K562 (cell line): ENCODE measurements at regions not wholly inside any gene's neighbourhood (a gene's known extent, or its start where the extent isn't known, plus 50 kb on each side); places are given as distances from the start of the nearest gene placed in this dataset.

Experiments
- CHD7 ChIP-seq: fragments of 200-600 bp; sonication (generic); IDR thresholded peaks from one replicate; pipeline ENCODE4 v1.6.1; 2012; ENCODE audit warnings: mild to moderate bottlenecking, low read depth, low read length, inconsistent platforms
- ETS2 ChIP-seq: IDR thresholded peaks from 2 replicates; pipeline ENCODE4 v1.6.1; 2016; ENCODE audit warnings: borderline replicate concordance, missing genetic modification characterization, mild to moderate bottlenecking, moderate library complexity, missing compliant biosample characterization; ENCODE audit not compliant: poor library complexity, severe bottlenecking
- MED1 ChIP-seq: sonication (generic); formaldehyde crosslinking; IDR thresholded peaks from 2 replicates; pipeline ENCODE4 v1.8.1; 2023; ENCODE audit warnings: missing genetic modification reagents, borderline replicate concordance
- NFXL1 ChIP-seq: fragments of 450-650 bp; formaldehyde crosslinking; IDR thresholded peaks from 2 replicates; pipeline ENCODE4 v1.4.0; 2021; ENCODE audit warnings: mild to moderate bottlenecking
- POU5F1 ChIP-seq: fragments of 150-350 bp; IDR thresholded peaks from 2 replicates; pipeline ENCODE4 v1.6.1; 2014; ENCODE audit warnings: borderline replicate concordance, low read length, low read depth, mild to moderate bottlenecking; ENCODE audit not compliant: partially characterized antibody
- SMAD4 ChIP-seq: fragments of 250-450 bp; sonication (Bioruptor Pico); conservative IDR thresholded peaks from 2 replicates; pipeline ENCODE4 v1.8.0; 2021; ENCODE audit warnings: inconsistent platforms, mild to moderate bottlenecking, moderate library complexity
- ZNF140 ChIP-seq: fragments of 250-450 bp; sonication (Bioruptor Pico); IDR thresholded peaks from 2 replicates; pipeline ENCODE4 v1.8.0; 2021; ENCODE audit warnings: moderate library complexity, mild to moderate bottlenecking, inconsistent platforms
- ZNF143 ChIP-seq: sonication (generic); formaldehyde crosslinking; IDR thresholded peaks from 2 replicates; pipeline ENCODE4 v1.9.0; 2022; ENCODE audit warnings: mild to moderate bottlenecking, missing genetic modification reagents

- TF ChIP-seq CHD7 (no peak), MED1 (CRISPR knock-in tag) (no peak), ZNF140 (CRISPR knock-in tag) (no peak), ETS2 (tag) (no peak), ZNF143 (no peak), SMAD4 (CRISPR knock-in tag) (no peak), POU5F1 (no peak), NFXL1 (no peak)
These were observed 225.9 kb upstream of the PLEKHG7 start (continued) for GRCh38 chr12:92476844-92477243.
